Parathyroid adenoma (tissue), 2 donors: ENCODE measurements at regions not wholly inside any gene's neighbourhood (a gene's known extent, or its start where the extent isn't known, plus 50 kb on each side); places are given as distances from the start of the nearest gene placed in this dataset.

Experiments used
- H2AFZ ChIP-seq: fragments of 300-600 bp; sonication (generic); one replicate; pipeline ENCODE4 v1.7.0; 2017; ENCODE audit warnings: antibody characterized with exemption, mild to moderate bottlenecking
- H3K27ac ChIP-seq: fragments of 300-600 bp; sonication (generic); one replicate; pipeline ENCODE4 v1.7.0; 2017
- H3K27me3 ChIP-seq: fragments of 300-600 bp; sonication (generic); one replicate; pipeline ENCODE4 v1.7.0; 2017; ENCODE audit warnings: low read length; ENCODE audit not compliant: control insufficient read depth, insufficient read depth
- H3K36me3 ChIP-seq: fragments of 300-600 bp; sonication (generic); one replicate; pipeline ENCODE4 v1.7.0; 2017; ENCODE audit warnings: low read length; ENCODE audit not compliant: control insufficient read depth, insufficient read depth
- H3K4me1 ChIP-seq: fragments of 300-600 bp; sonication (generic); one replicate; pipeline ENCODE4 v1.7.0; 2017; ENCODE audit warnings: control low read depth
- H3K4me2 ChIP-seq: fragments of 300-600 bp; sonication (generic); one replicate; pipeline ENCODE4 v1.7.0; 2017; ENCODE audit warnings: low read length
- H3K4me3 ChIP-seq: fragments of 300-600 bp; sonication (generic); one replicate; pipeline ENCODE4 v1.7.0; 2017; ENCODE audit warnings: low read depth, low read length
- H3K79me2 ChIP-seq: fragments of 300-600 bp; sonication (generic); one replicate; pipeline ENCODE4 v1.7.0; 2017; ENCODE audit warnings: control low read depth
- H3K9ac ChIP-seq: fragments of 300-600 bp; sonication (generic); one replicate; pipeline ENCODE4 v1.7.0; 2017; ENCODE audit warnings: mild to moderate bottlenecking
- H3K9me3 ChIP-seq: fragments of 300-600 bp; sonication (generic); one replicate; pipeline ENCODE4 v1.7.0; 2017; ENCODE audit warnings: low read length; ENCODE audit not compliant: control insufficient read depth
- CTCF ChIP-seq: fragments of 300-600 bp; sonication (generic); IDR thresholded peaks from one replicate; pipeline ENCODE4 v1.7.0; 2017; ENCODE audit warnings: antibody characterized with exemption, mild to moderate bottlenecking
- donor health status: primary hyperparathyroidism.

GRCh38 chr5:108521841-108522506 is 140.1 kb upstream of the FBXL17 start:
- Histone ChIP-seq H3K9me3 (no peaks in the 10 kb centered on the region), H3K36me3 (no peaks in the 10 kb centered on the region), H3K27ac (no peak overlapping the region), H3K79me2 (no peaks in the 10 kb centered on the region), H3K9ac (no peak overlapping the region), H3K4me1 (no peaks in the 10 kb centered on the region), H3K4me3 (no peak overlapping the region), H2AFZ (no peak overlapping the region), H3K4me2 (no peak overlapping the region), H3K27me3 (no peaks in the 10 kb centered on the region)
- peak; percentile 31 for TF ChIP-seq CTCF

- no peak overlapping the region for H3K4me3 ChIP-seq
- no peaks in the 10 kb centered on the region for H3K36me3 ChIP-seq
- H3K4me1 ChIP-seq, result no peaks in the 10 kb centered on the region
- H3K27me3 ChIP-seq, result no peaks in the 10 kb centered on the region
- no peak overlapping the region for H3K4me2 ChIP-seq
- no peaks in the 10 kb centered on the region for H3K9me3 ChIP-seq
- no peaks in the 10 kb centered on the region for H3K79me2 ChIP-seq
- H3K9ac ChIP-seq, result no peak overlapping the region
- TF ChIP-seq CTCF, result no peak
- no peak overlapping the region for H2AFZ ChIP-seq
- H3K27ac ChIP-seq, result no peak overlapping the region
Observed at GRCh38 chr5:108521011-108521700, 139.3 kb upstream of the FBXL17 start.

- Histone ChIP-seq H3K36me3 (no peaks in the 10 kb centered on the region), H3K79me2 (no peaks in the 10 kb centered on the region), H3K4me1 (no peaks in the 10 kb centered on the region), H3K9me3 (no peaks in the 10 kb centered on the region), H3K4me3 (no peak overlapping the region), H2AFZ (no peak overlapping the region), H3K27ac (no peak overlapping the region), H3K9ac (no peak overlapping the region), H3K27me3 (no peaks in the 10 kb centered on the region), H3K4me2 (no peak overlapping the region)
- TF ChIP-seq CTCF, result no peak
Observed at GRCh38 chr5:108516785-108517184, 134.9 kb upstream of the FBXL17 start.

- H3K27me3 ChIP-seq, result no peaks in the 10 kb centered on the region
- H2AFZ ChIP-seq, result no peak overlapping the region
- no peak overlapping the region for H3K9ac ChIP-seq
- no peaks in the 10 kb centered on the region for H3K79me2 ChIP-seq
- H3K4me3 ChIP-seq, result no peak overlapping the region
- no peaks in the 10 kb centered on the region for H3K4me1 ChIP-seq
- no peak overlapping the region for H3K27ac ChIP-seq
- TF ChIP-seq CTCF, result no peak
- H3K9me3 ChIP-seq, result no peaks in the 10 kb centered on the region
- H3K4me2 ChIP-seq, result no peak overlapping the region
- no peaks in the 10 kb centered on the region for H3K36me3 ChIP-seq
Observed at GRCh38 chr5:108515517-108516105, 133.7 kb upstream of the FBXL17 start.
